CD4-positive, alpha-beta T cell (primary cell): ENCODE measurements at regions not wholly inside any gene's neighbourhood (a gene's known extent, or its start where the extent isn't known, plus 50 kb on each side); places are given as distances from the start of the nearest gene placed in this dataset.

Experiments used
- ATAC-seq: fragments of 200-7000 bp; cut with Tn5 transposase; one replicate; pipeline ENCODE4 v1.10.0; 2022; ENCODE audit warnings: mild to moderate bottlenecking; ENCODE audit not compliant: poor library complexity
- CTCF ChIA-PET: fragments of 350-600 bp; sonication (Branson Sonifier 250); formaldehyde crosslinking; loops from one replicate; lab custom pipeline; 2021; ENCODE audit warnings: antibody characterized with exemption, inconsistent platforms; lab: Charles Lee
- POLR2A ChIA-PET: fragments of 350-600 bp; sonication (Branson Sonifier 250); formaldehyde crosslinking; loops from one replicate; lab custom pipeline; 2021; ENCODE audit warnings: antibody characterized with exemption, inconsistent platforms; lab: Charles Lee
- DNase-seq, 14 experiments: peaks; one replicate each; pipeline ENCODE4 v3.0.0-alpha.2; 2013 to 2020; ENCODE audit warnings: mixed read lengths in 2 of 14
- H3K27ac ChIP-seq, 2 donors: one replicate each; pipeline versions ENCODE4 v1.5.1 to v1.7.0; 2013; ENCODE audit warnings: low read length in 2 of 2, low read depth in 1 of 2, mild to moderate bottlenecking in 1 of 2
- H3K27me3 ChIP-seq, 2 experiments: 1 replicate in 1 of 2; 2 replicates in 1 of 2; pipeline versions ENCODE4 v1.6.1 to v1.7.0; 2013; ENCODE audit warnings: low read length in 2 of 2, control low read depth in 1 of 2, mild to moderate bottlenecking in 1 of 2, moderate library complexity in 1 of 2; ENCODE audit not compliant: insufficient read depth in 2 of 2, control insufficient read depth in 1 of 2
- H3K36me3 ChIP-seq: one replicate; pipeline ENCODE4 v1.6.1; 2013; ENCODE audit warnings: low read length, control low read depth; ENCODE audit not compliant: insufficient read depth
- H3K4me1 ChIP-seq: one replicate; pipeline ENCODE4 v1.6.1; 2013; ENCODE audit warnings: low read length, control low read depth; ENCODE audit not compliant: insufficient read depth
- H3K4me3 ChIP-seq: one replicate; pipeline ENCODE4 v1.5.1; 2013; ENCODE audit warnings: mild to moderate bottlenecking, low read length, moderate library complexity
- H3K9me3 ChIP-seq, 2 experiments: 1 replicate in 1 of 2; 2 replicates in 1 of 2; pipeline versions ENCODE4 v1.6.1 to v1.7.0; 2013; ENCODE audit warnings: low read length in 2 of 2, mild to moderate bottlenecking in 2 of 2, control low read depth in 1 of 2, moderate library complexity in 1 of 2; ENCODE audit not compliant: control insufficient read depth in 1 of 2, insufficient read depth in 1 of 2
- H3K27ac Mint-ChIP-seq: one replicate; pipeline ENCODE4 v1.8.0; 2020; ENCODE audit warnings: mixed read lengths
- H3K27me3 Mint-ChIP-seq: one replicate; pipeline ENCODE4 v1.8.0; 2021; ENCODE audit warnings: mixed read lengths
- H3K36me3 Mint-ChIP-seq: one replicate; pipeline ENCODE4 v1.8.0; 2021; ENCODE audit warnings: low read depth, mixed read lengths
- H3K4me1 Mint-ChIP-seq: one replicate; pipeline ENCODE4 v1.8.0; 2021; ENCODE audit warnings: low read depth, mixed read lengths
- H3K4me3 Mint-ChIP-seq: one replicate; pipeline ENCODE4 v1.8.0; 2020; ENCODE audit warnings: mild to moderate bottlenecking, mixed read lengths
- H3K9me3 Mint-ChIP-seq: one replicate; pipeline ENCODE4 v1.8.0; 2020; ENCODE audit warnings: mixed read lengths
- intact Hi-C, 2 experiments: fragments of 100-400 bp; cut with DNase I in 1 of 2; cut with micrococcal nuclease in 1 of 2; formaldehyde crosslinking; loops; one replicate each; pipeline versions ENCODE4 v1.15.1 to v1.9.0; 2023 to 2025; cut with DNase I, micrococcal nuclease
- TF ChIP-seq, protein P1 (sequence below): fragments of 200-600 bp; IDR thresholded peaks from one replicate; pipeline ENCODE4 v1.8.0; 2022; ENCODE audit warnings: antibody characterized with exemption, mild to moderate bottlenecking

DNA sequence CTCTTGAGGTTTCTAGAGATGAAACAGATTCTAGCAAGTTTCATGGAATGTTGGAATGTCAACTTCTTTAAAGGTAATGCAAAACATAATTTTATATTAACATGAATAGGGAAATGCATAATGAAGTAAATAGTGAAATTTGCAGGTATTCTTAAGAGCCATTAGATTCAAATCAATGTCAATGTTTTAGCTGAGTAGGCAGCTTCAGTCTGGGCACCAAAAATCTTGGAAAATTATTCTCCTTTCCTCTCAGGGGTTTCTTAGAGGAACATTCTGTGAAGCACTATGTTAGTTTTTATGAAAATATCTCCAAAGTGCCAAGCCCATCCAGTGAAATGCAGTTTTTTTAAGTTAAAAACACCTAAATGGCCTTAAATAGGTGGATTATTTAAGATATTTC is 300.8 kb downstream of the PAX1 start:
- ChIA-PET CTCF (no interaction called here), POLR2A (no interaction called here)
- no peak for DNase-seq
- Mint-ChIP-seq H3K27me3 (no peaks in the 10 kb centered on the region), H3K9me3 (peaks cover 2% of the 10 kb centered on the region), H3K27ac (no peak overlapping the region), H3K4me1 (no peaks in the 10 kb centered on the region), H3K4me3 (no peak overlapping the region), H3K36me3 (no peaks in the 10 kb centered on the region)
- TF ChIP-seq, protein P1, sequence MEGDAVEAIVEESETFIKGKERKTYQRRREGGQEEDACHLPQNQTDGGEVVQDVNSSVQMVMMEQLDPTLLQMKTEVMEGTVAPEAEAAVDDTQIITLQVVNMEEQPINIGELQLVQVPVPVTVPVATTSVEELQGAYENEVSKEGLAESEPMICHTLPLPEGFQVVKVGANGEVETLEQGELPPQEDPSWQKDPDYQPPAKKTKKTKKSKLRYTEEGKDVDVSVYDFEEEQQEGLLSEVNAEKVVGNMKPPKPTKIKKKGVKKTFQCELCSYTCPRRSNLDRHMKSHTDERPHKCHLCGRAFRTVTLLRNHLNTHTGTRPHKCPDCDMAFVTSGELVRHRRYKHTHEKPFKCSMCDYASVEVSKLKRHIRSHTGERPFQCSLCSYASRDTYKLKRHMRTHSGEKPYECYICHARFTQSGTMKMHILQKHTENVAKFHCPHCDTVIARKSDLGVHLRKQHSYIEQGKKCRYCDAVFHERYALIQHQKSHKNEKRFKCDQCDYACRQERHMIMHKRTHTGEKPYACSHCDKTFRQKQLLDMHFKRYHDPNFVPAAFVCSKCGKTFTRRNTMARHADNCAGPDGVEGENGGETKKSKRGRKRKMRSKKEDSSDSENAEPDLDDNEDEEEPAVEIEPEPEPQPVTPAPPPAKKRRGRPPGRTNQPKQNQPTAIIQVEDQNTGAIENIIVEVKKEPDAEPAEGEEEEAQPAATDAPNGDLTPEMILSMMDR = no peak
- peaks cover 7 to 16% of the 10 kb centered on the region in 2 experiments for H3K9me3 ChIP-seq
- ATAC-seq = no peak
- H3K4me3 ChIP-seq = no peak overlapping the region
- H3K4me1 ChIP-seq = no peaks in the 10 kb centered on the region
- no peaks in the 10 kb centered on the region for H3K27me3 ChIP-seq
- H3K36me3 ChIP-seq = no peaks in the 10 kb centered on the region
- H3K27ac ChIP-seq = no peak overlapping the region
- intact Hi-C loops = no loop called here

DNA sequence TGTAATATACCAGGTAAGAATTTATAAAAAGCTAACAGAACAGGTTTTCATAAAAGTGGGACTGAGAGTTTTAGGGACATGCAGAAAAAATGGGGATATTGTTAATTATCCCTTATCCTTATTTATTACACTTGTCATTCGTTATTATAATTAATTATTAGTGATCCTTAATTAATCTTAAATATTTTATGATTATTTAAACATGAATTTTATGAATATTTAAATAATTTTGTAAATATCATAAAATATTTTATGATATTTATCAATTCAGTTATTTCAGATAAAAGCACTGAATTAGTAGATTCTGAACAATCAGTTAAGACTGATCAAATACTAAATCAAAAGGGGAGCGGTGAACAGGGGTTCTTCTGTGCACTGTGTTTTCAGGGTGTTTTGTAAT is 300.1 kb downstream of the PAX1 start:
- ChIA-PET POLR2A (no interaction called here), CTCF (no interaction called here)
- intact Hi-C loops = no loop called here
- ATAC-seq = no peak
- Mint-ChIP-seq H3K27ac (no peak overlapping the region), H3K36me3 (no peaks in the 10 kb centered on the region), H3K27me3 (no peaks in the 10 kb centered on the region), H3K4me1 (no peaks in the 10 kb centered on the region), H3K4me3 (no peak overlapping the region), H3K9me3 (peaks cover 2% of the 10 kb centered on the region)
- Histone ChIP-seq H3K27me3 (no peaks in the 10 kb centered on the region), H3K27ac (no peak overlapping the region), H3K4me1 (no peaks in the 10 kb centered on the region), H3K9me3 (peaks cover 7 to 16% of the 10 kb centered on the region in 2 experiments), H3K36me3 (no peaks in the 10 kb centered on the region), H3K4me3 (no peak overlapping the region)
- DNase-seq = no peak
- TF ChIP-seq, protein P1 = no peak

DNA sequence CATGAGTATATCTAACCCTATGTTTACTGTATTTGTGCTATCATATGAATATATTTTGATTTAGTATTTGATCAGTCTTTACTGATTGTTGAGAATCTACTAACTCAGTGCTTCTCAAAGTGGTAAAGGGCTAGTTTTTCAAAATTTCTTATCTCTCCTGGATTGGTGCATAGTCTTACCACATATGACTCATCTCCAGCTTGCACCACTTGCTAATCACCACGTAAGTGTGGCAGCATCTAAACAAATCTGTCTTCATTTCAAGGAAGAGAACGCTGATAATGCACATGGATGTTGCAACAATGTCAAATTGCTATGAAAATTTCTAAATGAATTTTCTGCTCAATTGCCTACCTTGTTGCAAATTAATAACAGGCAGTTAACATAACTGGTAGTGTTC is 299.5 kb downstream of the PAX1 start:
- Mint-ChIP-seq H3K27ac (no peak overlapping the region), H3K36me3 (no peaks in the 10 kb centered on the region), H3K27me3 (no peaks in the 10 kb centered on the region), H3K4me3 (no peak overlapping the region), H3K9me3 (peaks cover 2% of the 10 kb centered on the region), H3K4me1 (no peaks in the 10 kb centered on the region)
- H3K27ac ChIP-seq = no peak overlapping the region
- no peak overlapping the region for H3K4me3 ChIP-seq
- intact Hi-C loops = no loop called here
- ChIA-PET CTCF (no interaction called here), POLR2A (no interaction called here)
- H3K36me3 ChIP-seq = no peaks in the 10 kb centered on the region
- TF ChIP-seq, protein P1 = no peak
- H3K9me3 ChIP-seq = peaks cover 7 to 14% of the 10 kb centered on the region in 2 experiments
- no peaks in the 10 kb centered on the region for H3K27me3 ChIP-seq
- no peak for DNase-seq
- no peaks in the 10 kb centered on the region for H3K4me1 ChIP-seq
- ATAC-seq = no peak
